ENCODE measurements at regions not wholly inside any gene's neighbourhood (a gene's known extent, or its start where the extent isn't known, plus 50 kb on each side); places are given as distances from the start of the nearest gene placed in this dataset.

DNA sequence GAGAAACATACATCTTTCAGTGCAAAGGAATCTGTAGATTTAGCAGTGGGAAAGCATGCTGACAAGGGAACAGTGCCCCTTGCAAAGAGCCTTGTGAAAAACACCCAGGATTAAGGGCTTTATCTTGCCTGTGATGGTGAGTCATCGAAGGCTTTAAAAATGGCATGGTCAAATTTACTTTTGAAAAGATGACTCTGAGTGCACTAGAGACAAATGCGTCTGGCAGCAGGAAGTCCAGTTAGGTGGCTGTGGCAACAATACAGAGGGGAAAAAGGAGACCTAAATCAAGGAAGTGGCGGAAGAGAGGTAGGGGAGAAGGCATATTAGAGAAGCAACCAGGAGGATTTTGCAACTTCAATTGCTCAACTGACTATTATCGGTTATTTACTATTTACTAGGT is 472.6 kb upstream of the CPEB2 start:
- H3K79me2 ChIP-seq (ENCODE audit: insufficient read depth): no peaks in the 10 kb centered on the region
- 40% methylated on average over 4 of the region's 4 CpGs for WGBS (ENCODE audit: low lambda C conversion rate)
- no peaks in the 10 kb centered on the region for H3K27me3 ChIP-seq (ENCODE audit: insufficient read depth)
- no peak overlapping the region for H3K27ac ChIP-seq (ENCODE audit: low read depth in 2 of 2, low read length in 1 of 2)
- DNase-seq: no peak
- no peak overlapping the region for H3K4me2 ChIP-seq
- ChIA-PET CTCF (interaction anchor here (0.6 kb wide), 1 partner anchor 14 kb away, joined by 3 read pairs; no protein-coding TSS in a partner anchor), POLR2A (no interaction called here)
- H3K4me1 ChIP-seq (ENCODE audit: control insufficient read depth in 1 of 2, insufficient read depth in 2 of 2, low read depth in 1 of 2, low read length in 1 of 2): no peaks in the 10 kb centered on the region
- no peaks in the 10 kb centered on the region for H4K20me1 ChIP-seq (ENCODE audit: insufficient read depth)
- TF ChIP-seq FOSL2 (IDR thresholded peaks at IDR 0.05; ENCODE audit: borderline replicate concordance, low read depth) (no peak), FOXM1 (IDR thresholded peaks at IDR 0.05; ENCODE audit: low read depth) (no peak), NRF1 (IDR thresholded peaks at IDR 0.05; ENCODE audit: low read depth, low read length) (no peak), YY1 (IDR thresholded peaks at IDR 0.05; ENCODE audit: low read depth) (no peak), MEF2A (IDR thresholded peaks at IDR 0.05; ENCODE audit: borderline replicate concordance, low read depth) (no peak), TEAD4 (IDR thresholded peaks at IDR 0.05; ENCODE audit: borderline replicate concordance, insufficient read depth) (no peak), RAD21 (IDR thresholded peaks at IDR 0.05; ENCODE audit: low read length) (no peak), NFIC (IDR thresholded peaks at IDR 0.05; ENCODE audit: borderline replicate concordance) (no peak), CHD2 (IDR thresholded peaks at IDR 0.05; ENCODE audit: low read length, partially characterized antibody) (no peak), REST (IDR thresholded peaks at IDR 0.05; ENCODE audit: low read depth, low read length) (no peak), EP300 (IDR thresholded peaks at IDR 0.05; ENCODE audit: borderline replicate concordance in 1 of 2, low read depth in 1 of 2, low read length in 1 of 2) (no peak)
- TF ChIP-seq, protein P1, sequence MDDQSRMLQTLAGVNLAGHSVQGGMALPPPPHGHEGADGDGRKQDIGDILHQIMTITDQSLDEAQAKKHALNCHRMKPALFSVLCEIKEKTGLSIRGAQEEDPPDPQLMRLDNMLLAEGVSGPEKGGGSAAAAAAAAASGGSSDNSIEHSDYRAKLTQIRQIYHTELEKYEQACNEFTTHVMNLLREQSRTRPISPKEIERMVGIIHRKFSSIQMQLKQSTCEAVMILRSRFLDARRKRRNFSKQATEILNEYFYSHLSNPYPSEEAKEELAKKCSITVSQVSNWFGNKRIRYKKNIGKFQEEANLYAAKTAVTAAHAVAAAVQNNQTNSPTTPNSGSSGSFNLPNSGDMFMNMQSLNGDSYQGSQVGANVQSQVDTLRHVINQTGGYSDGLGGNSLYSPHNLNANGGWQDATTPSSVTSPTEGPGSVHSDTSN (IDR thresholded peaks at IDR 0.05): no peak
- no peaks in the 10 kb centered on the region for H3K9me3 ChIP-seq
- no peaks in the 10 kb centered on the region for H3K36me3 ChIP-seq (replicated peaks in 1 of 2; ENCODE audit: control insufficient read depth in 1 of 2, insufficient read depth in 2 of 2, low read length in 1 of 2)
- no peak overlapping the region for H3K9ac ChIP-seq
- no peak overlapping the region for H3K4me3 ChIP-seq (ENCODE audit: low read depth in 2 of 2, low read length in 1 of 2)
- H3K9me2 ChIP-seq: no peaks in the 10 kb centered on the region
- H3F3A ChIP-seq (replicated peaks; ENCODE audit: insufficient read depth): no peaks in the 10 kb centered on the region
- H2AFZ ChIP-seq (ENCODE audit: low read depth): no peak overlapping the region

DNA sequence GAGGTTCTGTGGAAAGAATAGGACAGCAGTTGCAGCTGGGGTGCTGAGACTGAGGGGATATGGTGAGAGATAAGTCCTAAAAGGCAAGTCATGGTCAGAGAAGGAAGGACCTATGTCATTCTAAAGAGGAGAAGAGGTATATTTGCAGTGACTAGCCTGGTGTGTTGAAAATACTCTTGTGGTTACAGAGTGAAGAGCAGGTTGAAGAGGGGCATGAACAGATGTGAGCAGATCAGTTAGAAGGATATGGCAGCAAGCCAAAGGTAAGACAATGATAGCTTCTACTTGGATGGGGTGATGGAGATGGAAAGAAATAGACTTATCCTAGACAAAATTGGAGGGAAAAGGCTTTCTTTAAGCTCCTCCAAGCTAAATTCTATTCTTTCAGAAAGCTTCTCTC is 469.8 kb upstream of the CPEB2 start:
- Histone ChIP-seq H3K9me2 (no peaks in the 10 kb centered on the region), H3K79me2 (ENCODE audit: insufficient read depth) (no peaks in the 10 kb centered on the region), H3K36me3 (replicated peaks in 1 of 2; ENCODE audit: control insufficient read depth in 1 of 2, insufficient read depth in 2 of 2, low read length in 1 of 2) (no peaks in the 10 kb centered on the region), H2AFZ (ENCODE audit: low read depth) (no peak overlapping the region), H3K4me1 (ENCODE audit: control insufficient read depth in 1 of 2, insufficient read depth in 2 of 2, low read depth in 1 of 2, low read length in 1 of 2) (no peaks in the 10 kb centered on the region), H3K4me3 (ENCODE audit: low read depth in 2 of 2, low read length in 1 of 2) (no peak overlapping the region), H3K9ac (no peak overlapping the region), H4K20me1 (ENCODE audit: insufficient read depth) (no peaks in the 10 kb centered on the region), H3K9me3 (no peaks in the 10 kb centered on the region), H3F3A (replicated peaks; ENCODE audit: insufficient read depth) (no peaks in the 10 kb centered on the region), H3K4me2 (no peak overlapping the region), H3K27me3 (ENCODE audit: insufficient read depth) (no peaks in the 10 kb centered on the region), H3K27ac (ENCODE audit: low read depth in 2 of 2, low read length in 1 of 2) (no peak overlapping the region)
- TF ChIP-seq NRF1 (IDR thresholded peaks at IDR 0.05; ENCODE audit: low read depth, low read length): no peak
- DNase-seq: no peak
- POLR2A ChIA-PET: no interaction called here
- CTCF ChIA-PET: no interaction called here

Data from SK-N-SH (cell line).